ENCODE measurements at regions not wholly inside any gene's neighbourhood (a gene's known extent, or its start where the extent isn't known, plus 50 kb on each side); places are given as distances from the start of the nearest gene placed in this dataset.

DNA sequence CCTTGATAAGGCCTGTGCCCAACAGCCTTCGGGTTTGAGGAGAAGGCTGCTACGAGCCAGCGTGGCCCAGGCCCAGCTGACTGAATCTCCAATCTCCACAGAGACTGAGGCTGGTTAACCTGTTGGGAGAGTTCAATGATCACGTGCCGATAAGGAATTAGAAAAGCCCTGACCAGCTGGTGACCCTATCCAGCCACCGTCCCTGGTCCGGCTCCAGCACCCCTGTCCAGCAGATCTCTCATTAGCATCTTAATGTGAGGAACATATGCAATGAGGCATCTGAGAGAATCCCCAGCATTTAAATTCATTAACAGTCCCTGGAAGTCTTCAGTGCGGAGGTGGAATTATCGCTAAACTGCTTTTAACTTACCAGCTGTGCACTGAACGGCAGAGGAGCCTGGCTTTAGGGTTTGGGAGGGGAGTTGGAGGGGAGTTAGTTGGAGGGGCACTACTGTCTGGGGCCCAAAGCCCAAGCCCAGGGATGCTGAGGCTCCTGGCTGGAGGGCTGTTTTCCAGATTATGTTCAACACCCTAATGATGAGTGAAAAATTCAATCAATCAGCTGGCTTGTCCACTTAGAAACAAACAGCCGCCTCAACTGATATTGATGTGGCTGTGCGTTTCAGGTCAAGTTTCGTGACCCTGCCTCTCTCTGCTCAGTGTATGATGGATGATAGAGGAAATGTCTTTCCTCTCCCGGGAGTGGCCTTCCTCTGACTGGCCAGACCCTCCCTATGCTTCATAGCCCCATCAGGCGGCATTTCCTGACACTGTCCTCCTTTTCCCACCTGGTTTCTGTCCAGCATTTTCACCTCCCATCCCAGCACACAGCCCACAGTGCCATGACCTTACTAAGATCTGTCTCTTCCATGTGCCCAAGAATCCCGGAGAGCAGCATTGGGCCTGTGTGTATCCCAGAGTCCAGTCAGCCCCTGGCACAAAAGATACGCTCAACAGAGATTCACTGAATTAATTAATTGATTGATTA is 184.5 kb downstream of the CCT6B start:
- DNase-seq (ENCODE audit: low read depth in 3 of 3): no peak

DNA sequence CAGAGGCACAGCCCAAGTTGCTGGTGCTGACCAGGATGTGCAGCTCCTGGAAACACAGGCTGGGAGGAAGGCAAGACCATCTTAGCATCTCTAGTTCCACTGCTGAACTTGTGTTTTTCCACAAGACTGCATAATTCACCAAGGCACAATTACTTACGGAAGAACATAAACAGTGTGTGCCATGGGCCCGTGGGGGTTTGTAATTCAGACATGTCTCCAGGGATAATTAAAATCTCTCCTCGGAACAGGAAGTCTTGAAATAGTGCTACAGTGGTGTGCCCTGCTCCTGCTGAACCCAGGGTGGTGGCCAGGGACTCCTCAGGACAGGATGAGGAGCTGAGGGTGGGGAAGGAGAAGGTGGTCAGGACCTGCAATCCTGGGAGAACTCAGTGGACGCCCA is 188.2 kb downstream of the CCT6B start:
- DNase-seq (ENCODE audit: low read depth in 3 of 3): no peak

DNA sequence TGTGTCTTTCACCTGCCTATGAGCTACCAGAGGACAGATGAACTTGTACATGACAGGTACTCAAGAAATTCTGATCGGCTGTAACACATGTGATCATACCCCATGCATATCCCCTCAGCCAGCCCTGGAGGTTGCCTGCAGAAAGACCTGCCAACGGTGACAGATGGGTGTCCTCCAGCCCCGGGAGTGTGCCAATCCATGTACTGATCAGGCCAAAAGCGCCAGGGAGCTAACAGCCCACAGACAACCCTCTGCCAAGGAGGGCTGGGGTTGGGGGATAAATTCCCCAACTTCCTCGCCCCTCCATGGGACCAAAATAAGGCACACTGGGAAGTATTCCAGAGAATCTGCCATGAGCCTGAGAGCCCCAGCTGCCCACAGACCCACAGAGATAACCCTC is 189.4 kb downstream of the CCT6B start:
- no peak for DNase-seq (ENCODE audit: low read depth in 3 of 3)

DNA sequence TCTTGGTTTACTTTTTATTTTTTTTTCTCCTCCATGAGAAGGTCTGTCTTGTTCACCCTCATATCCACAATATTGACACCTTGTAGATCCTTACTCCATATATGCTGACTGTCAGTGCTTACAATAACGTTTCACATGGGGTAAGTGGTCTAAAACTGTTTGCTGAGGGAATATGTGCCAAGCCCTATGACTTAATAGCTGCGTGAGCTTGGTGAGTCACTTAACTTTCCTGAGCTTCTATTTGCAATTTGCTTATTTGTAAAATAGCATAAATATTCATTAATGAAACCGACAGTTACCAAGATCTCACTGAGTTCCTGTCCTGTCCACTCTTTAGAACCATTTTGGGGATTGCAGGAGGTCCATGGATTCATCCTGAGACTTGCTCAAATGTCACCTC is 190.7 kb downstream of the CCT6B start:
- no peak for DNase-seq (ENCODE audit: low read depth in 3 of 3)

DNA sequence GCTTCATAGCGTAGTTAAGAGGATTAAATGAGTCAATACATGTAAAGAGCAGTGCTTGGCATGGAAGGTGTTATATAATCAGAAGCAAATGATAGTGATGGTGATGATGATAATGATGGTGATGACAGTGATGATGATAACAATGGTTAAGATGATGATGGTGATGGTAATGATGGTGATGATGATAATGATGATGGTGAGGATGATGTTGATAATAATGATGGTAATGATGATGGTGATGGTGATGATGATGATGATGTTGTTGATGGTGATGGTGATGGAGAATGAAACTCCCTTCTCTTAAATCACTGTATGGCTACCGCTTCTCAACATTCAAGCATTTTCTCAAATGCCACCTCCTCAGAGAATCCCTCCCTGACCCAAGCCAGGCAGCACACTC is 190.5 kb downstream of the TMEM132E start:
- no peak for DNase-seq (ENCODE audit: low read depth in 3 of 3)

DNA sequence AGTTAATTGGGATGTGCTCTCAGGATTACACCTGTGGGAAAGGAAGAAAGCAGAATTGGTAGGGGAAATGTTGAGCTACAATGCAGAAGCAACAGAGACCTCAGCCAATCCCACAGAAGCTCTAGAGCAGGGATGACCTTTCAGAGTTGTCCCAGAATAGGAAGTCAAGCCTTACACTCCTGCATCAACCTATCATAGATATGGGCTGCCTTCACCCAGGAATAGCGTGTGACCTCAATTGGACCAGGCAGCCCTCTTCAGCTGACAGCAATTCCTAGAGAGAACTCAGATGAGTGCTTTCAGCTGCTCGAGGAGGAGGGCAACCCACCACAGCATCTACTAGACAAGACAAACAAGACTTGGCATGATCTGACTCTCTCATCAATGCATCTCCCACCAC is 189.7 kb downstream of the TMEM132E start:
- no peak for DNase-seq (ENCODE audit: low read depth in 3 of 3)

DNA sequence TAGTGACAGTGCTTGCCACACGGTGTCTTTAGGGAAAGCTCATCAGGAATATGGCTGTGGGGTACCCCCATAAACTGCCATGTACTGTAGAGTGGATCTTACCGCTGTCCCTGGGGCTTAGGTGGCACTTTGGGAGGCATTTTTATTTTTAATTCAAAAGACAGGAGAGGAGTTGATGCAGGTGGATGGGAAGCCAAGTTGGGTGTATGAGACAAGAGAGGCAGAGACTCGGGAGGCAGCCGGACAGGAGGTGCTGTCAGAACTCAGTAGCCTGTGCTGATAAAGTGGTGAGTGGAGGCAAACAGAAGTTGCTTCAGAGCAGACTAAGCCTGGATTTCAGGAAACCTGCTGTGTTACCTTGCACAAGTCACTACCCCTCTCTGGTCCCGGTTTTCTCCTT is 185.9 kb downstream of the TMEM132E start:
- no peak for DNase-seq (ENCODE audit: low read depth in 3 of 3)

DNA sequence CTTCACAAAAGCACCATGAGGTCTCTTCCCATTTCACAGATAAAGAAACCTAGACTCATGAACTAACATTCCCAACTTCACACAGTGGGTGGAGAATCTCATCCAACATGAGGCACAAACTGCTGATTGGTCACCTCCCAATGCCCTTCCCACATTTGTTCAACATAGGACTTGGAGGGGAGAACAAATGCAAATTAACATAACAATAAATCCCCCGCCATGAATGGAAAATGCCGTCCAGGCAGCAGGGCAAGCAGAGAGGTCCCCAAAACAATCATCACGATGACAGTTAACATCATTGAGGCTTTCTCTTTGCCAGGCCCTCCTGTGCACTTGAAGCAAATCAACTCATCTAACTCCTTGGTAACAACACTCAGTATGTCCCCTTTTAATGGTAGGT is 185.3 kb downstream of the TMEM132E start:
- DNase-seq (ENCODE audit: low read depth in 3 of 3): no peak

DNA sequence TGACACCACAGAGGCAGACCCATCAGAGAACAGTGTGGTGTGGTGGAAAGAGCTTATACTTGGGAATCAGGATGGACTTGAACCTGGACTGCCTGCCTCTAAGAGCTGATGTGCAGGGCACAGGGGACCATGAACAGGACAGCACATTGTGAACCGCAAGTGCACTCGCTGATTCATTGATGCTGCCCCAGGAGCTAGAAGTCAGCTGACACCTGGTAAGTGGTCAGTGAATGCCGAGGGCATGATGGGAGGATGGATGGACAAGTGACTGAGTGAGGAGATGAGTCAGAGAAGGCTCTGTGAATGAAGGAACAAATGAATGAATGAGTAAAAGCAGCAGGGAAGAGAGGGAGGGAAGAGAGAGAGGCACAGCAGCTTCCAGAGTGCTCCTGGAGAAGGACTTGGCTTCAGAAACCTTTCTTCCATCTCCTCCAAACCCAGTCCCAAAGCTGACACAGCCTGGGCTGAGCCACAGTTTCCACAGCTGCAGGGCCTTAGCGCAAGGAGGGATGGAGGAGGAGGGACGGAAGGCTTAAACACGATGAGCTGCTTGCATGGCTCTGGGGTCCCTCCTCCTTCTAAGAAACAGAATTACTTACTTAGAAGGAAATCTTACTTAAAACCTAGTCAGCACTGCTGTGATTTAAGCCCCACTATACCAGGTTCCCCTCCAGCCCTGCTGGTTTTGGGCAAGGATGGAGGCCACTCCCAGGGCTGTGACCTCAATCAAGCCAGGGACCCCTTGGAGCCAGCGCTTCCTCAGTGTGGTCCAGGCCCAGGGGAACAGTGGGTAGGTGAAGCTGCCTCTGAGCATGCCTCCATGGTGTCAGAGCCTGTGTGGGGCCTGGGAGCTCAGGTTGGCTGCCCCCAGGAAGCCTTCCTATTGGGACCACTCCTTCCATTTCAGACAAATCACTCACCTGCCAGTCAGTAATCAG is 184.6 kb downstream of the TMEM132E start:
- no peak for DNase-seq (ENCODE audit: low read depth in 3 of 3)

DNA sequence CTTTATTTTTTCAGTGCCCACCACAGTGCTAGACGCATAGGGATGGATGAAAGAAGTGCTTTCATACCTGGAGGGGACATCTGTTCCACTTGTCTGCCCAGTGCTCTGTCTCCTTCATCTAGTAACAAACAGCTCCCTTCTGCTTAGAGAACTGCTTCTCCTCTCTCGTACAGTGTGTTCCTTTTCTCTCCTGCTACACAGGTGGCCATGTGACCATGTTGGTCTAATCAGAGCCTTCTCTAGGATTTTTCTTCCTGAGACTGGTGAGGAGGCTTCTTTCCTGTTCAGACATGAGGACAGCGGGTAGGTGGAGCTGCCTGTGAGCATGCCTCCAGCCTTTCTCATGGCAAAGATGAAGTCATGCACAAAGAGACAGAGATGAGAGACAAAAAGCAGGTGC is 182.7 kb downstream of the TMEM132E start:
- no peak for DNase-seq (ENCODE audit: low read depth in 3 of 3)

DNA sequence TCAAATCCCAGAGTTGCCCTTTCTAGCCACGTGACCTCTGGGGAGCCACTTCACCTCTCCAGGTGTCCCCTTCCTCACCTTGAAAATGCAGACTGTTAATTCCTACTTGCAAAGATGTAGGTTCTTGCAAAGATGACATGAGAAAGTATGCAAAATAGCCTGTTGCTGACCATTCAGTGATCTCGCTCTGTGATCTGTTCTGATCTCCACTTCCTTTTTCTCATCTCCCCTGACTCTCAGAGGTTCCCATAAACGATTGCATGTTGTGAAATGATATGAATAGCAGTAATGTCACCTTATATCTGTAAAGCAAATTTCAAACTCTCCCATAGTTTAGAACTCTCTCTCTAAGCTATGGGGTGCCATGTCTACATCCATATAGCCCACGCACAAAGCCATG is 182.3 kb downstream of the TMEM132E start:
- no peak for DNase-seq (ENCODE audit: low read depth in 3 of 3)

DNA sequence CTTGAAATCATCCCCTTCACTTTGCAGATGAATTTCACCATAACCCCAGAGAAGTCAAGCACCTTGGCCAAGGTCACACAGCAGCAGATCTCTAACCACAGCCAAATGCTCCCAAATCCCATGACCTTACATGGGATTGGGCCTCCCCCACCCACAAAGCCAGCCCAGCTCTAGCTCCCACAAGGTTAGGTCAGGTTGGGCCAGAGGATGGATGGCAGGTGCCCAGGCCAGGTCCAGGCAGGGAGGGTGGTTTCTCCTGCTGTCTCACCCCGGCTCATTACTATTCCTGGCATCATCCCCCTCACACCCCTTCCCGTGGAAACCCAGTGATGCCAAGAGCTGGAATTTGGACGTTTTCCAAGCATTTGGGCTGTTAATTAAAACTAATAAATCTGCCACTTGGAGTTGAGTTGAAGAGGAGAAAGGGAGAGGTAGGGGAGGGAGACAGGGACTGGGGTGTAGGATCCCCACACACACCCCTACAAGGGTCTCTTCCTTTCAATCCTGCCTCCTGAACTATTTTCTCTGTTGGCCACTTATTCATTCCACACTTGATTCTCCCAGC is 181.6 kb downstream of the TMEM132E start:
- no peak for DNase-seq (ENCODE audit: low read depth in 3 of 3)

DNA sequence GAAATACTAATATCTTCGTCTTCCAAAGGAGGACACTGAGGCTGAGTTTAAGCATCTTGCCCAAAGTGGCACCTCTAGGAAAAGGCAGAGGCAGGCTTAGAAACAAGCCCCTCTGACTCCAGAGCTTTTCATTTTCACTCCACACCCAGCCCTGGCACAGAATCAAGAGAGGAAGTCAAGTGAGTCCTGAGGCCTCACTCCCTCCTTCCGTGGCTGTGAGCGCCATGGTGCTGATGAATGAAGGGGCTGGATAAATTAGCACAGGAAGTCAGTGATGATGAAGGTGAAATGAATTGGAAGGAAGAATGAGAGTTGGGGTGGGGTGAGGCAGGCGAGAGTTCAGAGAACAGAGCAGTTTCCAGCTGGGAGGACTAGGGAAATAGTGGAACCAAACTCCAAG is 179.3 kb downstream of the TMEM132E start:
- no peak for DNase-seq (ENCODE audit: low read depth in 3 of 3)

DNA sequence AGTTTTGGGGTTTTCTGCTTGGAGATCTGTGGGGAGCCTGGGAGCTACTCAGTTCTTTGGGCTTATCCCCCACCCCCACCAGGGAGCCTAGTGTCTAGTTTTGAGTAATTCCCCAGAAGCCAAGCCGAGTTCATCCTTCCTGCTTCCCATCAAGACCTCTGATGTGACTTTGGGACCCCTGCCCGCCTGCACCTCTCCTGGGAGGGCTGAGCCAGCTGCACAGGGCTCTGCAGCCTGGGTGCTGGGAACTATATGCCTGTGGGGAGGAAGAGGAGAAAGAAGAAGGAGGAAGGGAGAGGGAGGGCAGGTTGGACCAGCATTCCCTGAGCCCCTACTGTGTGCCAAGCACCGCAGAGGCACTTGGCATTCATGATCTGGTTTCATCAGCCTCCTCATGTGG is 178.9 kb downstream of the TMEM132E start:
- no peak for DNase-seq (ENCODE audit: low read depth in 3 of 3)

DNA sequence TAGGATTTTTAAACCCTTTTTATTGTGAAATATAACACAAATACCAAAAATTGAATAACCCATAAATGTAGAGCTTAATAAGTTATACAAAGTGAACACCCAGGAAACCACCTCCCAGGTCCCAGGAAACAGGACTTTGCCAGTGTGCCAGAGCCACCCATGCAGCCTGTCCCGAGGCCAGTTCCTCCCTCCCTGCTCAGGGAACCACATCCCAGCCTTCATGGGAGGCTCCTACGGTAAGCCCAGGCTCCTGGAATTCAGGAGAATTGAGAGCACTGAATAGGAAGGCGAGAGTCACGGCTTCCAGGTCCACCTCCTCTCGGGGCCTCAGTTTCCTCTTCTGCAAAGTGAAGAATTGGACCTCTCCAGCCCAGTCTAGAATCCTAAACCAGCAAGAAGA is 178.2 kb downstream of the TMEM132E start:
- no peak for DNase-seq (ENCODE audit: low read depth in 3 of 3)

DNA sequence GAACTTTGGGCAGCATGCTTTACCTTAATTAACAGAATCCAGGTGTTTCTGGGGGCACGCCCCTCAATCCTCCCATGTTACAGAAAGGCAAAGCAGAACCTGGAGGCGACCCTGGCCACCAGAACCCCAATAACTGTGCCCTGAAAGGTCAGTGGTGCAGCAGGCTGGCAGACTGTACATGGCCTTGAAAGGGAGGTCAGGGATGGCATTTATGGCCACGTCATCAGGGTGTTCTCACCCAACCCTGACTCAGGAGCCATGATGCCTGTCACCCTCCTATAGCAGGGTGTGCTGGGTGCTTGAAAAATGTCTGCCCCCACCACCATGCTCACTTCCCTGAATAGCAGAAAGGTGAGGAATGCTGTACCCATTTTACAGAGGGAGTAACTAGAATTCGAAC is 177.7 kb downstream of the TMEM132E start:
- DNase-seq (ENCODE audit: low read depth in 3 of 3): no peak

DNA sequence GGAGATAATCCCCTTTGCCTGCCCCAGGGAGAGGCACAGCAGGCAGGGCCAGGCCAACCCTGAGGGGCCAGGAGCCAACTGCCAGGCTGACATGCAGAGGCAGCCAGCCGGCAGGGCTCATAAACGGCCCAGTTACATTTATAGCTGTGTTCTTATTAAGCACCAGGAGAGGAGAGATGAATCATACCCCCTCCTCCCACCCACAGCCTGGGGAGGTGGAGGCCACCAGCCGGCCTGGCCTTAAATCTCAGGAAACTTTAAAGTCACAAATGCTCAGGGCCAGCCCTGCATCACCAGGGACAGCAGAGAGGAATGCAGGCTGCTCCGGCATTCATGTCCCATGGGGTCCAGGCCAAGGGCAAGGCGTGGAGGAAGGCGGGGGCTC is 177.2 kb downstream of the TMEM132E start:
- no peak for DNase-seq (ENCODE audit: low read depth in 3 of 3)

DNA sequence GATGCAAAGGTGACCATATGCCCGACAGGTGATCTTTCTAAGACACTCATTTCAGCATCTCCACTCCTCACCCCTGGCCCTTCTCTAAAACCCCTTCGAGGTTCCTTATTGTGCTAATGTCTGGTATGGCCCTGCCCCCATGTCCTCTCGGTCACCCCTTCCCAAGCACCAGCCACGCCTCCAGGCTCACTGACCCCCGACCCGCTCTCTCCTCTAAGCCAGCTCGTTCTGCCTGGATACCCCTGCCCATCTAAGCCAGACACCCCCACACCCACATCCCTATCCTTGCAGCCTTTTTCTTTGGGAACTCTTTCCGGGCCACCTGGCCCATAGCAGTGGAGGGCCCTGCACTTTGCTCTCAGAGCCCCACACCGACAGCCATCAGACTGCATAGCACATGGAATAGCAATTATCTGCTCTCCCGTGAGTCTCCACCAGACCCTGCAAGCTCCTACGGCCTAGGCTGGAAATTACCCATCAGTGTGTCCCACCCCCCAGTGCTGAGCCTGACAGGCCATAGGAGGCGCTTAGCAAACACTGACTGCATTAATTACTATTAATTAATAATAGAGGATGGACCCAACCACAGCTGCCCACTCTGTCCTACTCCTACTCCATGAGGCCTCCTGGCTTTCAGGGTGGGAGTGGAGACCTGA is 176.7 kb downstream of the TMEM132E start:
- no peak for DNase-seq (ENCODE audit: low read depth in 3 of 3)

DNA sequence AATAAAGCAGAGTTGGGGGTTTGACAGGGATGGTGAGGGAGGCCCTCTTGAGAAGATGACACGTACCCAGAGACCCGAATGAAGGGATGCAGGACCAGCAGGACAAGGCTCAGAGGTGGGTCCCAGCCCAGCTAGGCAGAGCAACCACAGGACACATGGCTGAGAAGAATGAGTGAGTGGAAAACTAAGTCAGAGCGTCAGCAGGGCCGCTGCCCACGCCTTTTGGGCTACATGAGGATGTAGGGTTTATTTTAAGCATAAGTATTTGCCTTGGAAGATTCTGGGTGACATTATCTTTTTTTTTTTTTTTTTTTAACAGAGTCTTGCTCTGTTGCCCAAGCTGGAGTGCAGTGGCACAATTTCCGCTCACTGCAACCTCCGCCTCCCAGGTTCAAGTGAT is 176.0 kb downstream of the TMEM132E start:
- DNase-seq (ENCODE audit: low read depth in 3 of 3): no peak

DNA sequence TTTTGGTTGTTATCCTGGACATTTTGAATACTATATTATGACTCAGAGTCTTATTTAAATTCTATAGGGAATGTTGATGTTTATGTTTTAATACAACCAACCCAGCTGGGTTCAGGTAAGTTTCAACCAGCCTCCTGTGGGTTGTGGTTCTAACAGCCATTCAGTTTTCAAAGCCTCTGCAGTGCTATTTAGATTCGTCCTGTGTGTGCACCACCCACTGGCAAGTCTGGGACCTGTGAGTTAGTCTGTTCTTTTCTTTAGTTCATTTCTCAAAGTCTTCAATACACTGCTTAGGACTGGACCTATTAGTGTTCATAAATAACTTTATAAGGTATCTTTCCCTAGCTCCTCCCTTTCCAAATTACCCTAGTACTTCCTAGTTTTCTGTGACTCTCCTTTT is 170.6 kb downstream of the TMEM132E start:
- DNase-seq (ENCODE audit: low read depth in 3 of 3): no peak

DNA sequence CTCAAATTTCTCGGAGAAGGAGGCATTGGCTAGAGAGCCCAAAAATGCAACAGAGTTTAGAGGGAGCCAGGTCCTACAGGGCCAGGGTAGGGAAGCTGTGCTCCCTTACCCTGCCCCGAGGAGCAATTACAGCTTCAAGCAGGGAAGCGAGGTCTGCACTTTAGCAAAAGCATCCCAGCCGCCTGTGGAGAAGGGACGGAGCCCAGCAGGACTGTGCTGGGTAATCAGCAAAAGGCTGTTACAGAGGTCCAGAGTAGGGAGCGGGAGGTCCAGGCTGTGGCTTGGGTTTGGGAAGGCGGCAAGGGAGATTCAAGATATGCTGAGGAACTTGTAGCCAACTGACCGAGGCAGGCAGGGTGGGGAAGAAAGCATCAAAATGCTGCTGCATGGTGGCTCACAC is 162.6 kb downstream of the TMEM132E start:
- DNase-seq (ENCODE audit: low read depth in 3 of 3): no peak
